Skeletal muscle satellite cell (primary cell): ENCODE measurements at regions not wholly inside any gene's neighbourhood (a gene's known extent, or its start where the extent isn't known, plus 50 kb on each side); places are given as distances from the start of the nearest gene placed in this dataset.

Experiments
- H3K27me3 ChIP-seq: 2 replicates; pipeline ENCODE4 v1.7.0; 2013; ENCODE audit warnings: low read length; ENCODE audit not compliant: control insufficient read depth, insufficient read depth
- H3K36me3 ChIP-seq: 2 replicates; pipeline ENCODE4 v1.7.0; 2013; ENCODE audit warnings: mild to moderate bottlenecking, control low read depth, low read length; ENCODE audit not compliant: insufficient read depth
- H3K4me1 ChIP-seq: 2 replicates; pipeline ENCODE4 v1.7.0; 2013; ENCODE audit warnings: low read length; ENCODE audit not compliant: control insufficient read depth, insufficient read depth
- H3K4me2 ChIP-seq: 2 replicates; pipeline ENCODE4 v1.7.0; 2013; ENCODE audit warnings: mild to moderate bottlenecking, low read length
- H3K4me3 ChIP-seq: 2 replicates; pipeline ENCODE4 v1.7.0; 2013; ENCODE audit warnings: low read length
- H3K9ac ChIP-seq: 2 replicates; pipeline ENCODE4 v1.7.0; 2013; ENCODE audit warnings: mild to moderate bottlenecking, low read depth, low read length, moderate library complexity
- H3K9me3 ChIP-seq: replicated peaks from 2 replicates; pipeline ENCODE4 v1.7.0; 2013; ENCODE audit warnings: mild to moderate bottlenecking, control low read depth, low read length

DNA sequence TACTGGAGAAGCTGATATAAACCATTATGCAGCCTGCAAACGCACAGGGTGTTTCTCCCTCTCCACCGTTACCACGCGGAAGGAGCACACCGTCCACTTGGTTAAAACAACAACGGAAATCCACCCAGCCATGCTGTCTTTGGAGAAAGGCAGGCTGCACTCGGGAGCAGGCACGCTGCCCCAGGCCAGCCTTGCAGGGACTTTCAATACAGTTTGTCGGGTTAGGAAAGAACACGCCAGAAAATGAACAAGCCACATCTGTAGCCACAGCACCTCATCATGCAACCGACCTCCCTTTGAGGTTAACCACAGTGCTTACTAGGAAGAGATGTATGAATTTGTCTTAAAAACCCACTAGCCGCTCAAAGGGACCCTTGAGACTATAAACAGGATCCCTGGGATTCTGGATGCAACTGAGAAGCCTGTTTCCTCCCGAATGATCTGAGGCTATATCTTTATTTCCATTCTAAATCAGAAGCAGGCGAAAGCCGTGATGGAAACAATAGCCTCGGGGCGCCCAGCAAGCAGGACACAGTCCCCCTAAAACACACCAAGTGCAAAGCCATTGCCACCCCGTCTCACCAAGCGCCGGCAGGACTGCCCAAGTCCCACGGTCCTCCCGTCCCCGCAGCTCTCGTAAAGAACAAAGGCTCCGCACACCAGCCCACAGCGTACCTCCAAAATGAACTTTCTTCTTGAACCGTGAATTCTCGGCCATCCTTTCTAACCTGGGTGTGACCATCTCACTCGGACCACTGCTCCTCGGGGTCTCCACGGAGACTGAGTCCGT, 318.9 kb downstream of the CTTN start:
- no peak overlapping the region for H3K9ac ChIP-seq
- H3K4me3 ChIP-seq: no peak overlapping the region
- H3K4me1 ChIP-seq: no peaks in the 10 kb centered on the region
- no peaks in the 10 kb centered on the region for H3K9me3 ChIP-seq
- H3K27me3 ChIP-seq: peaks cover 21% of the 10 kb centered on the region
- no peak overlapping the region for H3K4me2 ChIP-seq
- H3K36me3 ChIP-seq: no peaks in the 10 kb centered on the region

DNA sequence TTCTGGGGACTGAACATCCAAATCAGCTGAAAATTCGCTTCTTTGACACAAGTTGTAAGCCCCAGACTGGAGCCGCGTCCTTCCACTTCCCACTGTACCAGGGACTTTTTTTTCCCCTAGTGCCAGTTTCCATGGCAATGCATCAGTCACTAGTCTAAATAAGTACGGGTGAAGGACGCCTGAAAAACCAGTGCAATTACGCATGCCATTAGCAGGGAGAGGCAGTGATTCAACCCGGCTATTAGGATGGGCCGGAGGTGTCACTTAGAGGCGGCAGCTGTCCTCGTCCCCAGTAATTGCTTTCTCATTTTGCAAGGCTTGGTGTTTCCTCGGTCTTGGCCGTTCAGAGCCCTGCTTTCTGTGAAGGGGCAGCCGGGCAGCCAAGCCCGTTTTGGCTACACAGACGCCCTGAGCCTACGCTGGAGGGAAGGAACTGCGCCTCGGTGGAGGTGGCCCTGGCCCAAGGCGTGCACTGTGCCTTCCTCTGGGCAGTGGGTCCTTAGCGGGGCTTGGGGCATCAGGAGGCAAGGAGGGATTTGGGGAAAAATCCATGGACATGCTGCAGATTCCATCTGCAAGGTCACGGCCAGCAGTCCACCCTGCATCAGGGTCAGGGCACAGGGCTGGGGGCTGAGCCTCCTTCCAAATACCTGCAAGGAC, 319.7 kb downstream of the CTTN start:
- H3K27me3 ChIP-seq: peaks cover 18% of the 10 kb centered on the region
- H3K4me2 ChIP-seq: no peak overlapping the region

DNA sequence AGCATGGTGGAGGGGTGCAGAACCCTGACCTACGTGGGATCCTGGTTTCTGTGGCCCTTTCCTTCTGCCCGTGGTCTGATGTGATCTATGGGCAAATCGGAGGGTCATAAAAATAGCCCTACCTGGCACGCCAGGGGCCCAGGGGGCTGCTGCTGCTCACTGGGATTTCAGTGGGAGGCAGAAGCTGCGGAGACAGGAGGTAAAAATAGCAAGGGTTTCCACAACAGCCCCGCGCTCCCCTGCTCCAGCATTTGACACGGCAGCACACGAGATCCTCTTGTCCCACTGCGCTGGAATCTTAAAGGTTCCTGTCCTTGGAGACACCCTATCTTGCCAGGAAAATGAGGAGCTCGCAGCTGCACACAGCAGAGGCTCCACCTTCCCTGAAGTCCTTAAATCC, 321.2 kb downstream of the CTTN start:
- H3K4me3 ChIP-seq: no peak overlapping the region
- H3K4me1 ChIP-seq: no peaks in the 10 kb centered on the region
- no peak overlapping the region for H3K4me2 ChIP-seq
- no peaks in the 10 kb centered on the region for H3K9me3 ChIP-seq
- no peaks in the 10 kb centered on the region for H3K36me3 ChIP-seq
- H3K27me3 ChIP-seq: peaks cover 18% of the 10 kb centered on the region
- H3K9ac ChIP-seq: no peak overlapping the region

More for the DNA sequence above, 319.7 kb downstream of the CTTN start:
- H3K9ac ChIP-seq: no peak overlapping the region
- H3K4me1 ChIP-seq: no peaks in the 10 kb centered on the region
- H3K36me3 ChIP-seq: no peaks in the 10 kb centered on the region
- H3K9me3 ChIP-seq: no peaks in the 10 kb centered on the region
- no peak overlapping the region for H3K4me3 ChIP-seq

DNA sequence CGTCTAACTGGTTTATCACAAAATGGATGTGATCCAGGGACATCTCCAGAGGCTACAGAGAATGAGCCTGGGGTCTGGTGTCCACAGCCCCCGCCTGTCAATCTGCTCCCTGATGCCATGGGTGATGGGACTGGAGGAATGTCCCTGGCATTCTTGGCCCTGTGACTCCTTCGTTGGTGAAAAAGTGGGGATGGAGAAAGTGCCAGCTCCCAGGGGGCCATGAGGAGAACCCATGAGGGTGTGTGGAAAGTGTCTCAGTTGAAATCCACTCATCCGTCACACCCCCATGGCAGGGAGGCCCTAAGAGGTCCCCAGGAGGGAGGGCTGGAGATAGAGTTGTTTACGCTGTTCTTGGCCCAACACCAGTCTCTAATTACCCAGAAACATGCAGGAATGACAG, 322.0 kb downstream of the CTTN start:
- H3K4me3 ChIP-seq: no peak overlapping the region
- H3K27me3 ChIP-seq: peaks cover 16% of the 10 kb centered on the region
- no peak overlapping the region for H3K9ac ChIP-seq
- H3K4me1 ChIP-seq: no peaks in the 10 kb centered on the region
- H3K36me3 ChIP-seq: no peaks in the 10 kb centered on the region
- H3K4me2 ChIP-seq: no peak overlapping the region
- no peaks in the 10 kb centered on the region for H3K9me3 ChIP-seq

DNA sequence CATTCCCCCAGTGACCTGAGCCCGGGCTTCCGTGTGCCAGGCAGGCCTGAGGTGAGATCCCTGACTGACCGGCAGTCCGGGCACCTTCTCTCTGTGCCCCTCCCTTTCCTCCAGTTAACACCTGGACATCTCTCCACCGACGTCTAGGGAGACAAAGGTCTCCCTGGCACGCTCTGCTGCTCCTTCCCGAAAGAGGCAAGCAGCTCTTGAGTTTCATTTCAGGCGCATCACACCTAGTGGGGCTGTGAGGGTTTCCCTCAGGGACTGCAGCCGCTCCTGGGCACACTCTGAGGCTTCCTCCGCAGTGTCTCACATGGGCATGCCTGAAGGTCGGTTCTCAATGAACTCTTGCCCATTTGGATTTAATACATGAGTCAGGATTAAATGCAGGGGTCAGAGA, 322.7 kb downstream of the CTTN start:
- Histone ChIP-seq H3K36me3 (no peaks in the 10 kb centered on the region), H3K27me3 (peaks cover 21% of the 10 kb centered on the region), H3K4me2 (no peak overlapping the region), H3K4me3 (no peak overlapping the region), H3K4me1 (no peaks in the 10 kb centered on the region), H3K9ac (no peak overlapping the region), H3K9me3 (no peaks in the 10 kb centered on the region)

DNA sequence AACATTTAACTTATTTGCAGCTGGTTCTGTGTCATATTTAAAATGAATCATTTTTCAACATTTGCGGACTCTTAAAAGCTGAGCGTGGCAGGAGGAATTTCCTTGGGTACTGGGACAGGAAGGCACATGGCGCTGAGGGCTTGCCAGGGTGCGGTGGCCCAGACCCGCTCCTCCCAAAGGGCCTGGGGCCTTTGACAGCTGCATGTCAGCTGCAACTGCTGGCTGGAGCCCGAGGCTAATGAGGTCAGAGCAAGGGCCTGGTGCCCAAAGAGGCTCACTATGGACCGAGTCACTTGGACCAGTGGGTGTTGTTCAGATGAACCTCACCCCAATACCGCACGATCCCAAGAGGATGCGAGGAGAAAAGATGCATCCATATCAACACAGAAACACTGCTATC, 326.9 kb downstream of the CTTN start:
- Histone ChIP-seq H3K4me3 (no peak overlapping the region), H3K27me3 (peaks cover 7% of the 10 kb centered on the region), H3K9me3 (no peaks in the 10 kb centered on the region), H3K4me1 (no peaks in the 10 kb centered on the region), H3K4me2 (no peak overlapping the region), H3K9ac (no peak overlapping the region), H3K36me3 (no peaks in the 10 kb centered on the region)

DNA sequence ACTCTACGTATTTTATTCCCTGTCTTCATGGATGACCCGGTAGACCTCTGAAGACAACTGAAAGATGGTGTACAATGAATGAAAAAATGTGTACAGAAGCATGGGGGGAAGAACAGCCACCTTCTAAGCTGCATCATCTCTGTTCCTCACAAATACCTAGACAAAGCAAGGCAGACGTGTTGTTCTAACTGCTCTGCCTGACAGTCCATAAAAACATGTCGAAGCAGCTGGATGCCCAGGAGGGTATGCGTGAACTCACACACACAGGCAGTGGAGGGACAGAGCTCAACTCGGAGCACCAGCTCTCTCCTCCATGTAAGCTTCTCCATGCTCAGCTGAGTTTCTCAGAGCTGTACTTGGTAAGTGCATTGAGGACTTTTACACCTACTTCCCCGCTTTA, 327.4 kb downstream of the CTTN start:
- Histone ChIP-seq H3K27me3 (peaks cover 7% of the 10 kb centered on the region), H3K9ac (no peak overlapping the region), H3K36me3 (no peaks in the 10 kb centered on the region), H3K4me2 (no peak overlapping the region), H3K9me3 (no peaks in the 10 kb centered on the region), H3K4me3 (no peak overlapping the region), H3K4me1 (no peaks in the 10 kb centered on the region)

DNA sequence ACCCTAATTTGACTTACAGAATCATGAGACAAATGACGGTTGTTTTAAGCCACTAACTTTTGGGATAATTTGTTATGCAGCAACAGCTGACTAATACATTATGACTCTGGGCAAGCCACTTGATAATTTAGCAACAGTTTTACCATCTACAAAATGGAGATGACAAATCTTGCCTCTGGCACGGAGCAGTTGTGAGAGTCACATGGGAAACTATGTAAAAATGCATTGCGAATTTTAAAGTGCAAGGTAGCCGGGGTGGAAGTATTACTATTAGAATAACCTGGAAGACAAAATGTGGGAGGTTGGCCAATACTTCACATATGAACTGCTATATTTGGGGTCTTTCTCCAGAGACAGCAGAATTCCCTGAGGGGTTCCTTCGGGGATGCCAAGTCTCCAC, 328.7 kb downstream of the CTTN start:
- H3K27me3 ChIP-seq: peaks cover 7% of the 10 kb centered on the region
- H3K9ac ChIP-seq: no peak overlapping the region
- no peak overlapping the region for H3K4me3 ChIP-seq
- H3K36me3 ChIP-seq: no peaks in the 10 kb centered on the region
- H3K4me2 ChIP-seq: no peak overlapping the region
- H3K9me3 ChIP-seq: no peaks in the 10 kb centered on the region
- no peaks in the 10 kb centered on the region for H3K4me1 ChIP-seq

DNA sequence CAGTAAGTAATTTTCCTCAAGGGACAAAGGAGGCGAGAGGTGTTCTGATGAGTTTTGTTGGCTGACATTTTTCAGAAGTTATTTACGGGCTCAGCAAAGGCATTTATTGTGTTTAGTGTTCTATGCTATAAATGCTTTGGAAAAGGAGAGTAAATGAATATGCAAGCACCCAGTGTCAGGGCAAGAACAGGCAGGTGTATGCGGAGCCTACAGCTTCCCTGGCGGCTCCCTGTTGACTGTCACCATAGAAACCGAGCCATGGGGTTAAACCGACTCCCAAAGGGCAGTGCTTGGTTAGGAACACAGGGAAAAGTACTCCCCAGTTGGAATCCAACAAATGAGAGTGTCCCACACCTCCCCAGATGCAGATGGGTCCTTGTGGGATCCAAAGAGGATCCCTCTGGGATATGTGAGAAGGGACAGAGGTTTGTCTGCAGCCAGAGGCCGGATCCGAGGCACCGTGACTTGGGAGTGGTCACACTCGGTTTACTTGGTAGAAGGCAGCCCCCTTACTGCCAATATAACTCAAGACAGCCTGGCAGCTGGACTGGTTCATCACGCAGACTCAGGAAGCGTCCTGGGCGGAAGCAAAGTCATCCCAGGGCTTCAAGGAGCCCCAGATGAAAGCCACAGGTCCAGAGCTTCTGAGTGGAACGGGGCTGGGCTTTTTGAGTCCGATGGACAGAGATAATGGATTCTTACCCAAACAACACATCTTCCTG, 329.7 kb downstream of the CTTN start:
- Histone ChIP-seq H3K27me3 (peaks cover 7% of the 10 kb centered on the region), H3K36me3 (no peaks in the 10 kb centered on the region), H3K4me3 (no peak overlapping the region), H3K4me1 (no peaks in the 10 kb centered on the region), H3K4me2 (no peak overlapping the region), H3K9ac (no peak overlapping the region), H3K9me3 (no peaks in the 10 kb centered on the region)

DNA sequence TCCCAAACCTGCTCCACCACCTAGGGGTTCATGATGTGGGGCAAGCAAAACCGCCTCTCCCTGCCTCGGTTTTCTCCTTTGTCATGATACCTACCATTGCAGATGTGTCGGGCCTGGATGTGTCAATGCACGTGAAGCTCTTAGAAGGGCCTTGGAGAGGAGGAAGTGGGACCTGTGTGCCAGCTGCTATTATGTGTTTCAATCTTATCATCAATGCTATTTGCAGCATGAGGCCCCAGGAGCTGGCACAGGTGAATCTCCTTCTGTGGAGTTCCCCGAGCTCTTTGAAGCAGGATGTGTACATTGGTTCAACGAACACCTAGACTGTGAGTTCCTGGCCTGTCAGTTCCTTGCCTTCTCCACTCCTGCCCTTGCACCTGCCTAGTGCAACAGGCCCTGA, 331.6 kb downstream of the CTTN start:
- Histone ChIP-seq H3K4me2 (no peak overlapping the region), H3K4me3 (no peak overlapping the region), H3K27me3 (peaks cover 7% of the 10 kb centered on the region), H3K4me1 (no peaks in the 10 kb centered on the region), H3K9ac (no peak overlapping the region), H3K9me3 (no peaks in the 10 kb centered on the region), H3K36me3 (no peaks in the 10 kb centered on the region)

DNA sequence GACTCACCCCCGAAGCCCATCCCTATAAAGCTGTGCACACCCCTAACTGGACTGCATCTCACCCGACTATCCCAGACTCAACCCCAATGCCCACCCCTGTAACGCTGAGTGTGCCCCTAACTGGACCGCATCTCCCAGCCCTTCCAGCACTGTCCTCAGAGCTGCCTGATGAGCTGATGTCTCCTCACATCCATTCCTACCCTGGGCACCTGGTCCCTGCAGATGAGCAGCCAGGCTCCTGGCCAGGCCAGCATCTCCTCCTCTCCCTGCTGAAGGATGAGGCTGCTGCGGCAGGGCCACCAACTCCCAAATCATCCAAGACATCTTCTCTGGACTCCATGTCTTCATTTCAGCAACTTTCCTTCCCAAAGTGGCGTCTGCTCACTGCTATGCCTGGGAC, 332.1 kb downstream of the CTTN start:
- Histone ChIP-seq H3K9ac (no peak overlapping the region), H3K36me3 (no peaks in the 10 kb centered on the region), H3K27me3 (peaks cover 4% of the 10 kb centered on the region), H3K9me3 (no peaks in the 10 kb centered on the region), H3K4me1 (no peaks in the 10 kb centered on the region), H3K4me3 (no peak overlapping the region), H3K4me2 (no peak overlapping the region)
